ENCODE measurements at regions not wholly inside any gene's neighbourhood (a gene's known extent, or its start where the extent isn't known, plus 50 kb on each side); places are given as distances from the start of the nearest gene placed in this dataset.
A peak's percentile ranks its signal among the peaks of the same experiment; 100 is the strongest.
"Not testable (repeated sequence)": the region's sequence is repeated elsewhere in the genome, so short reads cannot be mapped to it uniquely, and the experiment has no call there.

GRCh38 chr17:14595656-14596055 is 294.8 kb downstream of the HS3ST3B1 start:
- no peaks in the 10 kb centered on the region for H3K4me1 ChIP-seq (ENCODE audit: insufficient read depth, low read length)
- H3K36me3 ChIP-seq (ENCODE audit: insufficient read depth, low read depth, low read length), result no peaks in the 10 kb centered on the region
- no peak overlapping the region for H3K4me3 ChIP-seq (ENCODE audit: low read length)

GRCh38 chr17:14594690-14595089 is 293.8 kb downstream of the HS3ST3B1 start:
- no peak overlapping the region for H3K9ac ChIP-seq (ENCODE audit: low read depth, low read length)
- no peaks in the 10 kb centered on the region for H3K9me3 ChIP-seq (ENCODE audit: insufficient read depth, low read depth, low read length)
- no peaks in the 10 kb centered on the region for H3K27me3 ChIP-seq (ENCODE audit: insufficient read depth, low read length)
- no peaks in the 10 kb centered on the region for H3K36me3 ChIP-seq (ENCODE audit: insufficient read depth, low read depth, low read length)
- no peaks in the 10 kb centered on the region for H3K4me1 ChIP-seq (ENCODE audit: insufficient read depth, low read length)
- no peak overlapping the region for H3K27ac ChIP-seq (ENCODE audit: low read length)
- H3K4me3 ChIP-seq (ENCODE audit: low read length), result no peak overlapping the region

More at GRCh38 chr17:14595656-14596055, 294.8 kb downstream of the HS3ST3B1 start:
- no peaks in the 10 kb centered on the region for H3K27me3 ChIP-seq (ENCODE audit: insufficient read depth, low read length)
- no peaks in the 10 kb centered on the region for H3K9me3 ChIP-seq (ENCODE audit: insufficient read depth, low read depth, low read length)
- no peak overlapping the region for H3K27ac ChIP-seq (ENCODE audit: low read length)
- H3K9ac ChIP-seq (ENCODE audit: low read depth, low read length), result no peak overlapping the region

GRCh38 chr17:14593956-14594355 is 293.1 kb downstream of the HS3ST3B1 start:
- no peaks in the 10 kb centered on the region for H3K4me1 ChIP-seq (ENCODE audit: insufficient read depth, low read length)
- H3K36me3 ChIP-seq (ENCODE audit: insufficient read depth, low read depth, low read length), result no peaks in the 10 kb centered on the region
- H3K4me3 ChIP-seq (ENCODE audit: low read length), result no peak overlapping the region
- H3K27me3 ChIP-seq (ENCODE audit: insufficient read depth, low read length), result no peaks in the 10 kb centered on the region
- H3K9ac ChIP-seq (ENCODE audit: low read depth, low read length), result no peak overlapping the region
- H3K9me3 ChIP-seq (ENCODE audit: insufficient read depth, low read depth, low read length), result no peaks in the 10 kb centered on the region
- no peak overlapping the region for H3K27ac ChIP-seq (ENCODE audit: low read length)

- Histone ChIP-seq H3K27me3 (ENCODE audit: insufficient read depth, low read length) (no peaks in the 10 kb centered on the region), H3K36me3 (ENCODE audit: insufficient read depth, low read depth, low read length) (no peaks in the 10 kb centered on the region), H3K9ac (ENCODE audit: low read depth, low read length) (no peak overlapping the region), H3K27ac (ENCODE audit: low read length) (no peak overlapping the region), H3K9me3 (ENCODE audit: insufficient read depth, low read depth, low read length) (no peaks in the 10 kb centered on the region), H3K4me1 (ENCODE audit: insufficient read depth, low read length) (no peaks in the 10 kb centered on the region), H3K4me3 (ENCODE audit: low read length) (no peak overlapping the region)
These were observed 289.8 kb downstream of the HS3ST3B1 start for GRCh38 chr17:14590459-14591250.

- Histone ChIP-seq H3K4me3 (ENCODE audit: low read length) (no peak overlapping the region), H3K9me3 (ENCODE audit: insufficient read depth, low read depth, low read length) (no peaks in the 10 kb centered on the region), H3K27ac (ENCODE audit: low read length) (no peak overlapping the region), H3K9ac (ENCODE audit: low read depth, low read length) (no peak overlapping the region), H3K27me3 (ENCODE audit: insufficient read depth, low read length) (no peaks in the 10 kb centered on the region), H3K36me3 (ENCODE audit: insufficient read depth, low read depth, low read length) (no peaks in the 10 kb centered on the region), H3K4me1 (ENCODE audit: insufficient read depth, low read length) (peaks cover 6% of the 10 kb centered on the region; the same call in 1 of the 2 replicates)
These were observed 284.2 kb downstream of the HS3ST3B1 start for GRCh38 chr17:14585099-14585498.

GRCh38 chr17:14582996-14583395 is 282.1 kb downstream of the HS3ST3B1 start:
- H3K36me3 ChIP-seq (ENCODE audit: insufficient read depth, low read depth, low read length), result no peaks in the 10 kb centered on the region
- H3K4me3 ChIP-seq (ENCODE audit: low read length), result no peak overlapping the region
- H3K27me3 ChIP-seq (ENCODE audit: insufficient read depth, low read length), result no peaks in the 10 kb centered on the region
- H3K9ac ChIP-seq (ENCODE audit: low read depth, low read length), result no peak overlapping the region
- no peak overlapping the region for H3K27ac ChIP-seq (ENCODE audit: low read length)
- no peaks in the 10 kb centered on the region for H3K9me3 ChIP-seq (ENCODE audit: insufficient read depth, low read depth, low read length)
- peaks cover 10% of the 10 kb centered on the region; the same call in 1 of the 2 replicates for H3K4me1 ChIP-seq (ENCODE audit: insufficient read depth, low read length)

GRCh38 chr17:14581186-14581830 is 280.4 kb downstream of the HS3ST3B1 start:
- no peak overlapping the region for H3K27ac ChIP-seq (ENCODE audit: low read length)

GRCh38 chr17:14580499-14580898 is 279.6 kb downstream of the HS3ST3B1 start:
- H3K27ac ChIP-seq (ENCODE audit: low read length), result no peak overlapping the region
- no peaks in the 10 kb centered on the region for H3K27me3 ChIP-seq (ENCODE audit: insufficient read depth, low read length)
- no peak overlapping the region for H3K9ac ChIP-seq (ENCODE audit: low read depth, low read length)
- H3K36me3 ChIP-seq (ENCODE audit: insufficient read depth, low read depth, low read length), result no peaks in the 10 kb centered on the region
- no peak overlapping the region for H3K4me3 ChIP-seq (ENCODE audit: low read length)
- peaks cover 10% of the 10 kb centered on the region; the same call in 1 of the 2 replicates for H3K4me1 ChIP-seq (ENCODE audit: insufficient read depth, low read length)
- no peaks in the 10 kb centered on the region for H3K9me3 ChIP-seq (ENCODE audit: insufficient read depth, low read depth, low read length)

More at GRCh38 chr17:14581186-14581830, 280.4 kb downstream of the HS3ST3B1 start:
- Histone ChIP-seq H3K27me3 (ENCODE audit: insufficient read depth, low read length) (no peaks in the 10 kb centered on the region), H3K4me3 (ENCODE audit: low read length) (no peak overlapping the region), H3K36me3 (ENCODE audit: insufficient read depth, low read depth, low read length) (no peaks in the 10 kb centered on the region), H3K9ac (ENCODE audit: low read depth, low read length) (no peak overlapping the region), H3K9me3 (ENCODE audit: insufficient read depth, low read depth, low read length) (no peaks in the 10 kb centered on the region), H3K4me1 (ENCODE audit: insufficient read depth, low read length) (peaks cover 10% of the 10 kb centered on the region; the same call in 1 of the 2 replicates)

GRCh38 chr17:14579716-14580115 is 278.8 kb downstream of the HS3ST3B1 start:
- H3K9ac ChIP-seq (ENCODE audit: low read depth, low read length), result 0 out of 2 replicates have a peak overlapping the region, but pooled peaks have one; percentile 7
- H3K36me3 ChIP-seq (ENCODE audit: insufficient read depth, low read depth, low read length), result no peaks in the 10 kb centered on the region
- H3K27ac ChIP-seq (ENCODE audit: low read length), result no peak overlapping the region
- H3K4me3 ChIP-seq (ENCODE audit: low read length), result no peak overlapping the region
- H3K27me3 ChIP-seq (ENCODE audit: insufficient read depth, low read length), result no peaks in the 10 kb centered on the region
- H3K4me1 ChIP-seq (ENCODE audit: insufficient read depth, low read length), result peaks cover 10% of the 10 kb centered on the region; the same call in 1 of the 2 replicates
- H3K9me3 ChIP-seq (ENCODE audit: insufficient read depth, low read depth, low read length), result no peaks in the 10 kb centered on the region

- no peak overlapping the region for H3K27ac ChIP-seq (ENCODE audit: low read length)
- no peaks in the 10 kb centered on the region for H3K36me3 ChIP-seq (ENCODE audit: insufficient read depth, low read depth, low read length)
- no peaks in the 10 kb centered on the region for H3K9me3 ChIP-seq (ENCODE audit: insufficient read depth, low read depth, low read length)
- H3K4me3 ChIP-seq (ENCODE audit: low read length), result no peak overlapping the region
- no peak overlapping the region for H3K9ac ChIP-seq (ENCODE audit: low read depth, low read length)
- no peaks in the 10 kb centered on the region for H3K27me3 ChIP-seq (ENCODE audit: insufficient read depth, low read length)
- H3K4me1 ChIP-seq (ENCODE audit: insufficient read depth, low read length), result peaks cover 5% of the 10 kb centered on the region; the same call in 1 of the 2 replicates
These were observed 274.6 kb downstream of the HS3ST3B1 start for GRCh38 chr17:14575471-14575953.

- not testable (repeated sequence) for H3K4me3 ChIP-seq (ENCODE audit: low read length); H3K9ac ChIP-seq (ENCODE audit: low read depth, low read length); H3K4me1 ChIP-seq (ENCODE audit: insufficient read depth, low read length); H3K36me3 ChIP-seq (ENCODE audit: insufficient read depth, low read depth, low read length); H3K27me3 ChIP-seq (ENCODE audit: insufficient read depth, low read length); H3K27ac ChIP-seq (ENCODE audit: low read length); H3K9me3 ChIP-seq (ENCODE audit: insufficient read depth, low read depth, low read length)
These were observed 259.4 kb downstream of the HS3ST3B1 start for GRCh38 chr17:14560325-14560724.
